Left kidney (tissue), 1 donor: ENCODE measurements at regions not wholly inside any gene's neighbourhood (a gene's known extent, or its start where the extent isn't known, plus 50 kb on each side); places are given as distances from the start of the nearest gene placed in this dataset.

Experiments used
- DNase-seq: peaks from one replicate; pipeline ENCODE4 v3.0.0-alpha.2; 2013

- no peak for DNase-seq
Observed at GRCh38 chr11:18878211-18878610, 61.0 kb downstream of the MRGPRX1 start.

- no peak for DNase-seq
Observed at GRCh38 chr11:18865951-18866350, 73.3 kb downstream of the MRGPRX1 start.

DNA sequence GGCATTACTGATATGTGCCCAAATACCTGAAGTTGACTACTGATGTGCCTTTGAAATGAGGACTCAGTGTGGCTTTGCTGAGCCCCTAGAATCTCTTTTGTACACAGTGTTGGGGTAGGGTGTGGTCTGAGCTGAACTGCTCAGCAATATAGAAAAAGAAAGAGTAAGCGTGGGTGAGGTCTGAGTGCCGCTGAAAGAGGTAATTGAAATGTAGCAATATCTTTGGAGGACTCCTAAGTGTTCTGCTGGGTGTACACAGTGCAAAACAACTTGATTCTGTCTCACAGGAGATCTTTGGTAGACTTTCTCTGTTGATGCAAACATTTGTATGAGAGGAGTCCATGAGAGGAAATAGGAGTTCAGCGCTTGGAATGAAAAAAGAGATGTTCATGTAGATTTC lies 73.7 kb upstream of the PTPN5 start:
- DNase-seq, result no peak

GRCh38 chr11:18853086-18853720 lies 61.6 kb upstream of the PTPN5 start:
- DNase-seq, result peak; percentile 5

GRCh38 chr11:18849406-18849805 lies 57.8 kb upstream of the PTPN5 start:
- no peak for DNase-seq

GRCh38 chr11:18844753-18845367 lies 53.3 kb upstream of the PTPN5 start:
- DNase-seq, result peak; percentile 1
